SU-DHL-6 (cell line): ENCODE measurements at regions not wholly inside any gene's neighbourhood (a gene's known extent, or its start where the extent isn't known, plus 50 kb on each side); places are given as distances from the start of the nearest gene placed in this dataset.

Source experiments
- H2AFZ ChIP-seq: fragments of 200-600 bp; sonication (generic); 2 replicates; pipeline ENCODE4 v1.6.1; 2014; ENCODE audit warnings: low read depth, mild to moderate bottlenecking, moderate library complexity, mixed read lengths, antibody characterized with exemption, low read length; ENCODE audit not compliant: severe bottlenecking
- H3F3A ChIP-seq: fragments of 200-600 bp; shearing (Covaris generic); 2 replicates; pipeline ENCODE4 v1.6.0; 2016; ENCODE audit warnings: antibody characterized with exemption, mild to moderate bottlenecking; ENCODE audit not compliant: insufficient read depth
- H3K27ac ChIP-seq: fragments of 200-600 bp; sonication (generic); 2 replicates; pipeline ENCODE4 v1.5.1; 2016; ENCODE audit warnings: low read depth, mild to moderate bottlenecking, low read length, moderate library complexity, mixed read lengths
- H3K27me3 ChIP-seq: fragments of 200-600 bp; sonication (generic), shearing (Covaris generic); 2 replicates; pipeline ENCODE4 v1.6.0; 2014; ENCODE audit warnings: mild to moderate bottlenecking, low read length
- H3K36me3 ChIP-seq: fragments of 200-600 bp; sonication (generic); 2 replicates; pipeline ENCODE4 v1.6.1; 2014; ENCODE audit warnings: mild to moderate bottlenecking, low read length, mixed read lengths
- H3K4me2 ChIP-seq: fragments of 300-600, 200-600 bp; shearing (Covaris generic), sonication (generic); 2 replicates; pipeline ENCODE4 v1.6.0; 2014; ENCODE audit warnings: low read length, low read depth, mild to moderate bottlenecking; ENCODE audit not compliant: poor library complexity, severe bottlenecking
- H3K4me3 ChIP-seq: fragments of 200-600 bp; sonication (generic); 2 replicates; pipeline ENCODE4 v1.5.1; 2014; ENCODE audit warnings: antibody characterized with exemption, low read length, mild to moderate bottlenecking, mixed read lengths; ENCODE audit not compliant: insufficient read depth, poor library complexity, severe bottlenecking
- H3K79me2 ChIP-seq: fragments of 200-600 bp; sonication (generic); 2 replicates; pipeline ENCODE4 v1.6.1; 2014; ENCODE audit warnings: mild to moderate bottlenecking, low read length, moderate library complexity; ENCODE audit not compliant: insufficient read depth
- H3K9ac ChIP-seq: fragments of 200-600 bp; sonication (generic); 2 replicates; pipeline ENCODE4 v1.7.0; 2014; ENCODE audit warnings: mild to moderate bottlenecking, low read length
- H3K9me2 ChIP-seq: fragments of 200-600 bp; sonication (generic); replicated peaks from 2 replicates; pipeline ENCODE4 v1.6.1; 2014; ENCODE audit warnings: low read length; ENCODE audit not compliant: insufficient read depth
- H3K9me3 ChIP-seq: fragments of 200-600 bp; sonication (generic); 2 replicates; pipeline ENCODE4 v1.6.1; 2014; ENCODE audit warnings: low read length, mixed read lengths; ENCODE audit not compliant: insufficient read depth
- H4K20me1 ChIP-seq: fragments of 200-600 bp; sonication (generic); 2 replicates; pipeline ENCODE4 v1.6.1; 2014; ENCODE audit warnings: low read depth, mild to moderate bottlenecking, antibody characterized with exemption, low read length, moderate library complexity, mixed read lengths
- CTCF ChIP-seq: fragments of 200-600 bp; sonication (generic); IDR thresholded peaks from one replicate; pipeline ENCODE4 v1.5.1; 2017; ENCODE audit warnings: antibody characterized with exemption, mild to moderate bottlenecking, low read length, moderate library complexity; ENCODE audit not compliant: insufficient read depth, poor library complexity, severe bottlenecking
- EZH2phosphoT487 ChIP-seq: fragments of 200-600 bp; sonication (generic), shearing (Covaris generic); conservative IDR thresholded peaks from 2 replicates; pipeline ENCODE4 v1.6.1; 2018; ENCODE audit warnings: mild to moderate bottlenecking, antibody characterized with exemption, low read length, moderate library complexity, mixed read lengths

DNA sequence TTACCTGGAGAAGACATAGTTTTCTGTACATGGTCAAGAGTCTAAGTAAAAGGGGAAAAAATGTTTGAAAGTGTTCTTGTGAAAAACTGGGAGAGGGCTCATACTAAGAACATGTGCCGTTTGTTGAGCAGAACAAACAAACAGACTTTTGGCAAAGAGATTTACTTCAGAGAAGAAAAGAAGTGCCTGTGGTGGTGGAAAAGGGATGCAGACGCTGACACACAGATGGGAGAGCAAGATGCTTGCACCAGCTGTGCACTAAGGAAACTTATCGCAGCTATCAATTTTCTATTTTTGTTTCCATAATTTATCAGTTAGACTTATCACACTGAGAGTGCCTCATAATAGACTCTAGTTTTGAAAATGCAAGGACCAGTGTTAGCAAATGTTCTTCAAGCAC, 259.6 kb upstream of the PDZRN3 start:
- Histone ChIP-seq H3K4me3 (no peak overlapping the region), H3K9me3 (no peaks in the 10 kb centered on the region), H2AFZ (no peak overlapping the region), H3K79me2 (no peaks in the 10 kb centered on the region), H3K36me3 (no peaks in the 10 kb centered on the region), H3K4me2 (no peak overlapping the region), H4K20me1 (no peaks in the 10 kb centered on the region), H3K9ac (no peak overlapping the region), H3K27me3 (no peaks in the 10 kb centered on the region), H3K9me2 (no peaks in the 10 kb centered on the region), H3K27ac (no peak overlapping the region), H3F3A (no peaks in the 10 kb centered on the region)
- TF ChIP-seq EZH2phosphoT487 (no peak), CTCF (no peak)

GRCh38 chr3:73883497-73883896, 258.8 kb upstream of the PDZRN3 start:
- H3K79me2 ChIP-seq: no peaks in the 10 kb centered on the region
- TF ChIP-seq EZH2phosphoT487 (no peak), CTCF (no peak)

GRCh38 chr3:73874606-73875369, 250.0 kb upstream of the PDZRN3 start:
- Histone ChIP-seq H3K36me3 (no peaks in the 10 kb centered on the region), H3K27ac (no peak overlapping the region), H3F3A (no peaks in the 10 kb centered on the region), H3K27me3 (no peaks in the 10 kb centered on the region), H3K9me2 (no peaks in the 10 kb centered on the region), H3K9me3 (no peaks in the 10 kb centered on the region), H2AFZ (no peak overlapping the region), H4K20me1 (no peaks in the 10 kb centered on the region), H3K4me2 (no peak overlapping the region), H3K9ac (no peak overlapping the region), H3K79me2 (no peaks in the 10 kb centered on the region), H3K4me3 (no peak overlapping the region)
- no peak for TF ChIP-seq EZH2phosphoT487
- TF ChIP-seq CTCF: no peak

More at GRCh38 chr3:73883497-73883896, 258.8 kb upstream of the PDZRN3 start:
- H3K27me3 ChIP-seq: no peaks in the 10 kb centered on the region
- H3K9ac ChIP-seq: no peak overlapping the region
- no peak overlapping the region for H3K27ac ChIP-seq
- H3F3A ChIP-seq: no peaks in the 10 kb centered on the region
- H3K4me3 ChIP-seq: no peak overlapping the region
- no peaks in the 10 kb centered on the region for H3K9me3 ChIP-seq
- no peaks in the 10 kb centered on the region for H4K20me1 ChIP-seq
- no peak overlapping the region for H2AFZ ChIP-seq
- no peaks in the 10 kb centered on the region for H3K36me3 ChIP-seq
- no peak overlapping the region for H3K4me2 ChIP-seq
- H3K9me2 ChIP-seq: no peaks in the 10 kb centered on the region
